Prostate gland (tissue), 2 donors: ENCODE measurements at regions not wholly inside any gene's neighbourhood (a gene's known extent, or its start where the extent isn't known, plus 50 kb on each side); places are given as distances from the start of the nearest gene placed in this dataset.

Source experiments
- DNase-seq: peaks from one replicate; pipeline ENCODE4 v3.0.0-alpha.2; 2019; ENCODE audit warnings: low spot score
- H3K27ac ChIP-seq, 2 donors: fragments of 200-600 bp; sonication (generic); 2 replicates each; pipeline ENCODE4 v1.5.1; 2017 to 2019
- H3K27me3 ChIP-seq: fragments of 200-600 bp; sonication (generic); replicated peaks from 2 replicates; pipeline ENCODE4 v1.5.1; 2019; ENCODE audit not compliant: insufficient read depth
- H3K36me3 ChIP-seq, 2 donors: fragments of 200-600 bp; sonication (generic); 1 replicate in 1 of 2; 2 replicates in 1 of 2; pipeline versions ENCODE4 v1.5.1 to v1.8.1; 2017 to 2019
- H3K4me1 ChIP-seq: fragments of 200-600 bp; sonication (generic); replicated peaks from 2 replicates; pipeline ENCODE4 v1.5.1; 2019
- H3K4me3 ChIP-seq, 2 donors: fragments of 200-600 bp; sonication (generic); 2 replicates each; pipeline ENCODE4 v1.5.1; 2017 to 2019
- H3K9me3 ChIP-seq: fragments of 200-600 bp; sonication (generic); 2 replicates; pipeline ENCODE4 v1.5.1; 2017
- POLR2A ChIP-seq: fragments of 450-650 bp; IDR thresholded peaks from one replicate; pipeline ENCODE4 v1.6.1; 2016; ENCODE audit warnings: antibody characterized with exemption, mild to moderate bottlenecking
- POLR2AphosphoS5 ChIP-seq: sonication (generic); formaldehyde crosslinking; IDR thresholded peaks from one replicate; pipeline ENCODE4 v1.6.1; 2017; ENCODE audit warnings: antibody characterized with exemption
- WGBS: methylation state at CpG from one replicate; pipeline ENCODE4 v1.1.5; 2018; 5-methylcytosine and 5-hydroxymethylcytosine counted together
- intact Hi-C: fragments of 100-400 bp; cut with DNase I; formaldehyde crosslinking; loops from one replicate; pipeline ENCODE4 v1.14.2; 2022
- TF ChIP-seq, protein P1 (sequence below), 4 experiments: fragments of 200-600 bp in 2 of 4; fragments of 450-650 bp in 2 of 4; sonication (generic) in 2 of 4; IDR thresholded peaks; 1 replicate in 3 of 4; 2 replicates in 1 of 4; pipeline ENCODE4 v1.5.1; 2016 to 2019; ENCODE audit warnings: antibody characterized with exemption in 4 of 4, mild to moderate bottlenecking in 2 of 4, moderate library complexity in 2 of 4

DNA sequence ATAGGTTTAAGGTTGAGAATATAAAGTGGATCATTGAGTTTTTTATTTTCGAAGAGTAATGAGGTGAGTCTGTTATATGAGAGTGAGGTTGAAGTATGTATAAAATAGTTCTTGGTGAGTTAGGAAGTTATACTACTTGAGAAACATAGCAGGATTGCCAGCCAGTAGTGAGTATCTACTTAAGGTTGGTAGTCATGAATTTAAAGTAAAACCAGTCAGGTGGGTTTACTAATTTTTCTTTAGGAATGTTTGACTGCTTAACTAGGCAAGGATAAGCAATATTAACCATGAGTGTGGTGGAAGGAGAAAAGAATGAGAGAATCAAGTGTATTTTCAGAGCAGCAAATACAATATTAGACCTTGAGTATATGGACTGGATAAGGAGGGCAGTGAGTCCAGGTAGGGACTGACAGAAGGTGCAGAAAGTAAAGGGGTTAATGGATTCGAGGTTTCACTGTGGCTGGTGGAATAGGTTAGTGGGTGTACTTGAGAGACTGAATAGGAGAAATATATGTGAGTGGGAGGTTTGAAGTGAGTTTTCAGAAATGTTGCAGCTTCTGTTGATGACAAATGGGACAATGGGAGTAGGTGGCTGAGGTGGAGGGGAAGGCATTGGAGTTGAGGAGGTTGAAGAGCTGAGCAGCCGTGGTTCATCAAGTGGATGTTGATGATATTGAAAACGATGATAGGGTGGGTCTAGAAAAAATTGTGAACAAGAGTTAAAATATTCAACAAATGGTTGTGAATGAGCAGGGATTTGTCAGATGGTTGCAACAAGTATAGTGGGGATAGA is 232.5 kb upstream of the ASCC3 start:
- 76% methylated on average over 4 of the region's 4 CpGs for WGBS
- Histone ChIP-seq H3K36me3 (no peaks in the 10 kb centered on the region), H3K4me3 (no peak overlapping the region), H3K27me3 (no peaks in the 10 kb centered on the region), H3K9me3 (no peaks in the 10 kb centered on the region), H3K4me1 (peaks cover 4% of the 10 kb centered on the region), H3K27ac (no peak overlapping the region)
- TF ChIP-seq, protein P1, sequence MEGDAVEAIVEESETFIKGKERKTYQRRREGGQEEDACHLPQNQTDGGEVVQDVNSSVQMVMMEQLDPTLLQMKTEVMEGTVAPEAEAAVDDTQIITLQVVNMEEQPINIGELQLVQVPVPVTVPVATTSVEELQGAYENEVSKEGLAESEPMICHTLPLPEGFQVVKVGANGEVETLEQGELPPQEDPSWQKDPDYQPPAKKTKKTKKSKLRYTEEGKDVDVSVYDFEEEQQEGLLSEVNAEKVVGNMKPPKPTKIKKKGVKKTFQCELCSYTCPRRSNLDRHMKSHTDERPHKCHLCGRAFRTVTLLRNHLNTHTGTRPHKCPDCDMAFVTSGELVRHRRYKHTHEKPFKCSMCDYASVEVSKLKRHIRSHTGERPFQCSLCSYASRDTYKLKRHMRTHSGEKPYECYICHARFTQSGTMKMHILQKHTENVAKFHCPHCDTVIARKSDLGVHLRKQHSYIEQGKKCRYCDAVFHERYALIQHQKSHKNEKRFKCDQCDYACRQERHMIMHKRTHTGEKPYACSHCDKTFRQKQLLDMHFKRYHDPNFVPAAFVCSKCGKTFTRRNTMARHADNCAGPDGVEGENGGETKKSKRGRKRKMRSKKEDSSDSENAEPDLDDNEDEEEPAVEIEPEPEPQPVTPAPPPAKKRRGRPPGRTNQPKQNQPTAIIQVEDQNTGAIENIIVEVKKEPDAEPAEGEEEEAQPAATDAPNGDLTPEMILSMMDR (IDR thresholded peaks at IDR 0.05), result no peak
- TF ChIP-seq POLR2AphosphoS5, result no peak
- intact Hi-C loops, result no loop called here
- DNase-seq, result no peak

DNA sequence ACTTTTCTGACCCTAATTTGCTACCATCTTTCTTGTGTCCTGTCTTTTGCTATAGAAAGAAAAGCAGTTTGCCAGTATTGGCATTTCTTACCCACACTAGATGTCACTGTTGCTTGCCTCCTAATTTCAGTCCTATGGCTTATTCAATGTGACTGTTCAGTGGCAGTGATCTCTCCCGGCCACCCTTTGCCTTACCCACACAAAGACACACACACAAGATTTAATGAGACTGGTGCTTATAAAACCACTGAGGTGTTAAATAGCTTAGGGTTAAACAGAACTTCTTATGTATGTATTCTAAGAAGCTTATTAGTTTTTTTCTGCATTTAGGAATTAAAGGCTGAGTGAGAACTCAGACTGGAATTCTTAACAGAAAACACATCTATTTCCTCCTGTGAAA is 233.6 kb upstream of the ASCC3 start:
- 3% methylated on average over 1 of the region's 1 CpG for WGBS
- H3K4me1 ChIP-seq, result peaks cover 4% of the 10 kb centered on the region
- H3K9me3 ChIP-seq, result no peaks in the 10 kb centered on the region
- H3K4me3 ChIP-seq, result no peak overlapping the region
- H3K27ac ChIP-seq, result no peak overlapping the region
- H3K27me3 ChIP-seq, result no peaks in the 10 kb centered on the region
- intact Hi-C loops, result no loop called here
- no peak for TF ChIP-seq POLR2AphosphoS5
- TF ChIP-seq, protein P1 (IDR thresholded peaks at IDR 0.05), result peak in 3 of 4 experiments; percentile 9 to 56 (median 38)
- no peaks in the 10 kb centered on the region for H3K36me3 ChIP-seq
- DNase-seq, result no peak

DNA sequence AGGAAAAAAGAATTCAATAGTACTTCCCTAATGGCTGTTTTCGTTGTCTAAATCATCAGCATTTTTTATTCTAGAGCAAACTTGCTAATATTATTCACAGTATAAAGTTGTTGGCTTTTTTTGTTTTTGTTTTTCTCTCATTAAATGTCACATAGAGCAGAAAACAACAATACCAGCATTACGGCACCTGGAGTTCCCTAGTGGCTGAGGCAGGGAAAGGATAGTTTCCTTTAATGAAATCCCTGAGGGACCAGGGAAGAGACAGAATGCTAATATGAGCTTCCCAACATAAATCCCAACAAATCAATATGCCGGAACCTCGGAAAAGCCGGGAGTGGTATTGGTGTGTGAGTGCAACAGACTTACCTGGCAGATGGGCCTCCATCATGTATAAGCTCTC is 235.2 kb upstream of the ASCC3 start:
- TF ChIP-seq, protein P1 (IDR thresholded peaks at IDR 0.05), result no peak
- TF ChIP-seq POLR2AphosphoS5 (no peak), POLR2A (no peak)
- Histone ChIP-seq H3K27me3 (no peaks in the 10 kb centered on the region), H3K4me1 (peaks cover 4% of the 10 kb centered on the region), H3K36me3 (no peaks in the 10 kb centered on the region), H3K4me3 (no peak overlapping the region), H3K27ac (no peak overlapping the region), H3K9me3 (no peaks in the 10 kb centered on the region)
- no peak for DNase-seq
- WGBS, result 88% methylated on average over 5 of the region's 5 CpGs
- intact Hi-C loops, result no loop called here

DNA sequence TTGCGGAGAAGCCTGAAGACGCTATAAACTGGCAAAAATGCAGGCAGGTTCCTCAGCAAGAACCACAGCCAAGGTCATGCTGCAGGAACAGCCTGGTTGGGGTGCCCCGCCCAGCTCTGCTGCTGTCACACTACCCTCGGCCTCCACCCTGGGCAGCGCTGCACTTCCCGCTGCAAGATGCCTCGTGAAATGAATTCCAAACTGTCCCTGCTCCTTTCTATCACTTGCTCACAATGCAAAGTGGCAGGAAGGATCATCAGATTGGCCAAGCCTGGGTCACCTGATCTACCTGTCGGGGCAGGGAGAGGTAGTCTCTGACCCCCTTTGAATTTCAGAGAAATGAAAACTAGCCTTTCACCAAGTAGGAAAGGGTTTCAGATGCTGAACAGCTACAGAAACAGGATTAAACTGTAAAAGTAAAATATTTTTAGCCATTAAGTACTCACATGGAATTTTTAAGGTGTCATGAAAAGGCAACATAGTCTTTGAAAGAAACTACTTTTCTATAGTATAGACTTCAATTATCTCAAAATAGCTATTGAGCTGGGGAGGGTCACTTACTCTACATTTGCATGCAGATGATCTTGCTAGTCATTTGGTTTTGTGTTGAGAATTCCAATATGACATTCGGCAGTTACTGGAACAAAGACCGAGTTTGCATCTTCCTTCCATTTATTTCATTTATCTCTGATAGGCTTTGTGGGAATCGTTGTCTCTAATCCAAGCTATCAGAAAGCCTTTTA is 236.4 kb upstream of the ASCC3 start:
- H3K27ac ChIP-seq, result no peak overlapping the region
- TF ChIP-seq POLR2A, result no peak
- TF ChIP-seq, protein P1 (IDR thresholded peaks at IDR 0.05), result no peak
- WGBS, result 29% methylated on average over 11 of the region's 11 CpGs
- H3K9me3 ChIP-seq, result no peaks in the 10 kb centered on the region
- no peaks in the 10 kb centered on the region for H3K27me3 ChIP-seq
- H3K36me3 ChIP-seq, result no peaks in the 10 kb centered on the region
- intact Hi-C loops, result no loop called here
- peaks cover 4% of the 10 kb centered on the region for H3K4me1 ChIP-seq
- DNase-seq, result peak; percentile 4
- H3K4me3 ChIP-seq, result no peak overlapping the region

DNA sequence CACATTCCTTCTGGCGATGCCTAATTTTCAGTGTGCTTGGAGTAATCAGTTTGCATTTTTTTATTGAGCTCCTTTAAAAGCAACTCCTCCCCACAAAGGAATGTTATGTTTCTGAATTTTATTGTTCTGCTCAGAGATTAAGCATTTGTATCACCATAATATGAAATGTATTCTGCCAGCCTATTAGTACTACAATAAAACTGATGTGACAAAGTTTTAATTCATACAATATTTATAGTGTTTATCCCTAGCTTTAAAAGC is 236.9 kb upstream of the ASCC3 start:
- WGBS, result 9% methylated on average over 1 of the region's 1 CpG
- intact Hi-C loops, result no loop called here
- Histone ChIP-seq H3K4me1 (peaks cover 4% of the 10 kb centered on the region), H3K9me3 (no peaks in the 10 kb centered on the region), H3K36me3 (no peaks in the 10 kb centered on the region), H3K27me3 (no peaks in the 10 kb centered on the region), H3K4me3 (no peak overlapping the region), H3K27ac (no peak overlapping the region)
- no peak for DNase-seq
- TF ChIP-seq POLR2AphosphoS5 (no peak), POLR2A (no peak)
- TF ChIP-seq, protein P1 (IDR thresholded peaks at IDR 0.05), result no peak
